A549 (cell line): ENCODE measurements at regions not wholly inside any gene's neighbourhood (a gene's known extent, or its start where the extent isn't known, plus 50 kb on each side); places are given as distances from the start of the nearest gene placed in this dataset.
A peak's percentile ranks its signal among the peaks of the same experiment; 100 is the strongest.

ENCODE experiments used
- ATAC-seq, 2 experiments: fragments of 200-7000 bp in 1 of 2; fragments of >200 bp in 1 of 2; cut with Nextera tagmentation in 1 of 2; cut with Tn5 transposase in 1 of 2; 3 replicates each; pipeline versions ENCODE4 v1.8.0 to v1.9.1; 2018 to 2020; ENCODE audit warnings: mild to moderate bottlenecking in 1 of 2, moderate library complexity in 1 of 2
- CTCF ChIA-PET: fragments of 300-600 bp; sonication (Branson Sonifier 250); formaldehyde crosslinking; extraction: SDS; loops from one replicate; lab custom pipeline; 2021; ENCODE audit warnings: antibody characterized with exemption, inconsistent platforms; lab: Yijun Ruan, JAX
- POLR2A ChIA-PET: fragments of 350-600 bp; formaldehyde crosslinking; extraction: SDS; loops from one replicate; lab custom pipeline; 2021; ENCODE audit warnings: antibody characterized with exemption, inconsistent platforms; lab: Yijun Ruan, JAX
- DNase-seq, 2 experiments: peaks; one replicate each; pipeline versions ENCODE4 v3.0.0 to v3.0.0-alpha.2; 2011 to 2016; ENCODE audit warnings: low read depth in 1 of 2, low spot score in 1 of 2
- FAIRE-seq: peaks from 2 replicates; lab custom pipeline; 2011; peaks lifted over from hg19 to GRCh38; lab: Jason Lieb, UNC
- H3K27ac ChIP-seq, 2 experiments: fragments of >200 bp; sonication (Bioruptor Twin); formaldehyde crosslinking; 3 replicates each; pipeline ENCODE4 v1.5.1; 2016 to 2017
- H3K4me1 ChIP-seq: fragments of >200 bp; sonication (Bioruptor Twin); formaldehyde crosslinking; 3 replicates; pipeline ENCODE4 v1.6.1; 2016
- H3K4me2 ChIP-seq: fragments of >200 bp; sonication (Bioruptor Twin); formaldehyde crosslinking; 3 replicates; pipeline ENCODE4 v1.6.1; 2016
- H3K4me3 ChIP-seq: fragments of >200 bp; sonication (Bioruptor Twin); formaldehyde crosslinking; 3 replicates; pipeline ENCODE4 v1.5.1; 2016
- H3K9me3 ChIP-seq: fragments of >200 bp; sonication (Bioruptor Twin); formaldehyde crosslinking; 3 replicates; pipeline ENCODE4 v1.6.1; 2016
- BHLHE40 ChIP-seq: IDR thresholded peaks from 2 replicates; pipeline ENCODE4 v1.6.1; 2012; ENCODE audit warnings: low read depth, low read length, inconsistent platforms
- CHD2 ChIP-seq: fragments of 150-350 bp; IDR thresholded peaks from 2 replicates; pipeline ENCODE4 v1.6.1; 2014; ENCODE audit warnings: low read length; ENCODE audit not compliant: partially characterized antibody
- E2F6 ChIP-seq: IDR thresholded peaks from 2 replicates; pipeline ENCODE4 v1.6.1; 2012; ENCODE audit warnings: low read depth, borderline replicate concordance
- EHMT2 ChIP-seq: fragments of 200-600 bp; sonication (generic); IDR thresholded peaks from 2 replicates; pipeline ENCODE4 v1.6.1; 2016; ENCODE audit warnings: antibody characterized with exemption, low read depth, mild to moderate bottlenecking, moderate library complexity
- GATA3 ChIP-seq: IDR thresholded peaks from 2 replicates; pipeline ENCODE4 v1.6.1; 2012; ENCODE audit warnings: borderline replicate concordance
- HEYL ChIP-seq: fragments of 250-450 bp; sonication (Bioruptor Pico); IDR thresholded peaks from 2 replicates; pipeline ENCODE4 v1.8.0; 2021; ENCODE audit warnings: mild to moderate bottlenecking, moderate library complexity
- HMGXB4 ChIP-seq: fragments of 250-450 bp; sonication (Bioruptor Pico); IDR thresholded peaks from 2 replicates; pipeline ENCODE4 v1.5.0; 2021; ENCODE audit warnings: mild to moderate bottlenecking, moderate library complexity, borderline replicate concordance
- HOXA7 ChIP-seq: fragments of 250-450 bp; sonication (Bioruptor Pico); IDR thresholded peaks from 2 replicates; pipeline ENCODE4 v1.5.0; 2020; ENCODE audit warnings: mild to moderate bottlenecking, moderate library complexity
- HOXB13 ChIP-seq: fragments of 250-450 bp; sonication (Bioruptor Pico); IDR thresholded peaks from 2 replicates; pipeline ENCODE4 v1.5.0; 2020; ENCODE audit warnings: low read depth, mild to moderate bottlenecking, moderate library complexity
- JUN ChIP-seq, 2 experiments: fragments of >200 bp; sonication (Bioruptor Twin); formaldehyde crosslinking; IDR thresholded peaks; 2 replicates in 1 of 2; 3 replicates in 1 of 2; pipeline ENCODE4 v1.6.1; 2016 to 2017
- POLR2AphosphoS2 ChIP-seq: conservative IDR thresholded peaks from 2 replicates; pipeline ENCODE4 v1.6.1; 2012; ENCODE audit warnings: low read length, improper control_type of control experiment, inconsistent platforms
- REST ChIP-seq: fragments of 200-600 bp; sonication (generic); IDR thresholded peaks from 2 replicates; pipeline ENCODE4 v1.6.1; 2016; ENCODE audit warnings: antibody characterized with exemption, mild to moderate bottlenecking, moderate library complexity
- RFX5 ChIP-seq: fragments of 450-650 bp; IDR thresholded peaks from 2 replicates; pipeline ENCODE4 v1.7.1; 2014; ENCODE audit warnings: antibody characterized with exemption, mild to moderate bottlenecking, moderate library complexity
- SMC3 ChIP-seq: fragments of >200 bp; sonication (Bioruptor Twin); formaldehyde crosslinking; IDR thresholded peaks from 3 replicates; pipeline ENCODE4 v1.6.1; 2018; ENCODE audit warnings: inconsistent platforms
- TP53 ChIP-seq: fragments of 250-450 bp; sonication (Bioruptor Pico); IDR thresholded peaks from 2 replicates; pipeline ENCODE4 v1.5.0; 2021; ENCODE audit warnings: mild to moderate bottlenecking, moderate library complexity
- ZC3H11A ChIP-seq: fragments of 450-650 bp; IDR thresholded peaks from 2 replicates; pipeline ENCODE4 v1.6.1; 2014; ENCODE audit warnings: antibody characterized with exemption, mild to moderate bottlenecking
- ZNF302 ChIP-seq: fragments of 250-450 bp; sonication (Bioruptor Pico); IDR thresholded peaks from 2 replicates; pipeline ENCODE4 v1.9.0; 2021; ENCODE audit warnings: inconsistent platforms, mild to moderate bottlenecking, moderate library complexity
- WGBS: methylation state at CpG from one replicate; pipeline ENCODE4 v1.1.6; 2017; ENCODE audit errors: missing lambda C conversion rate; 5-methylcytosine and 5-hydroxymethylcytosine counted together
- TF ChIP-seq, protein P1 (sequence below): fragments of 250-450 bp; sonication (Bioruptor Pico); IDR thresholded peaks from 2 replicates; pipeline ENCODE4 v1.5.0; 2020; ENCODE audit warnings: low read depth, mild to moderate bottlenecking, moderate library complexity

- no peaks in the 10 kb centered on the region for H3K4me1 ChIP-seq
- ATAC-seq (no peak), FAIRE-seq (peak; percentile 65), DNase-seq (no peak)
- CTCF ChIA-PET = interaction anchor here (1.1 to 1.7 kb wide), 2 partner anchors 12 to 507 kb away, joined by 3 to 5 read pairs; no protein-coding TSS in a partner anchor
- POLR2A ChIA-PET = no interaction called here
- no peak overlapping the region for H3K4me3 ChIP-seq
- no peak for TF ChIP-seq TP53 (CRISPR knock-in tag)
- TF ChIP-seq GATA3 = no peak
- TF ChIP-seq REST = no peak
- TF ChIP-seq HMGXB4 (CRISPR knock-in tag) = no peak
- no peak for TF ChIP-seq HEYL
- TF ChIP-seq JUN (IDR thresholded peaks at IDR 0.05) = no peak
- TF ChIP-seq BHLHE40 = no peak
- TF ChIP-seq E2F6 = no peak
- TF ChIP-seq, protein P1, sequence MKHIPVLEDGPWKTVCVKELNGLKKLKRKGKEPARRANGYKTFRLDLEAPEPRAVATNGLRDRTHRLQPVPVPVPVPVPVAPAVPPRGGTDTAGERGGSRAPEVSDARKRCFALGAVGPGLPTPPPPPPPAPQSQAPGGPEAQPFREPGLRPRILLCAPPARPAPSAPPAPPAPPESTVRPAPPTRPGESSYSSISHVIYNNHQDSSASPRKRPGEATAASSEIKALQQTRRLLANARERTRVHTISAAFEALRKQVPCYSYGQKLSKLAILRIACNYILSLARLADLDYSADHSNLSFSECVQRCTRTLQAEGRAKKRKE = no peak
- TF ChIP-seq RFX5 = no peak
- no peak for TF ChIP-seq EHMT2
- TF ChIP-seq CHD2 = no peak
- TF ChIP-seq HOXB13 (CRISPR knock-in tag) = no peak
- TF ChIP-seq ZNF302 = no peak
- TF ChIP-seq HOXA7 = no peak
- TF ChIP-seq POLR2AphosphoS2 = no peak
- no peak overlapping the region for H3K4me2 ChIP-seq
- WGBS = 33% methylated on average over 2 of the region's 2 CpGs
- no peak overlapping the region for H3K27ac ChIP-seq
- H3K9me3 ChIP-seq = no peaks in the 10 kb centered on the region
Observed at GRCh38 chr2:36277881-36278523, 77.6 kb upstream of the CRIM1 start.

DNA sequence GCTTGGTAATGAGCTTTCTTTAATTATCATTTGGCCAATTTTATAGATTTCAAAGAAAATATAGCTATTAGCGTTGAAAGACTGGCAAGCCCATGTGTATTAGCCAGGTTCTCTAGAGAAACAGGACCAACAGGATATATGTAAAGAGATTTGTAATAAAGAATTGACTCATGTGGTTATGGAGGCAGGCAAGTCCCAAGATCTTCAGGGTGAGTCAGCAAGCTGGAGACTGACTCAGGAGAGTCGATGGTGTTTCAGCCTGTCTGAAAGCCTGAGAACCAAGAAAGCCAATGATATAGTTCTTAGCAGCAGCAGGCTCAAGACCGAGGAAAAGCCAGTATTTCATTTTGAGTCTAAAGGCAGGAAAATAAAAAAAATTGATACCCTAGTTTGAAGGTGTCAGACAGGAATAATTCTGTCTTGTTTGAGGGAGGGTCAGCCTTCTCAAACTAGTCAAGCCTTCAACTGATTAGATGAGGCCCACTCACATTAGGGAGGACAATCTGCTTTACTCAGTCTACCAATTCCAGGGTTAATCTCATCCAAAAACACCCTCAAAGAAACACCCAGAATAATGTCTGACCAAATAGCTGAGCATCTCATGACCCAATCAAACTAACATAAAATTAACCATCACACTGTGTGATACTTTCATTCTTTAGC is 78.3 kb upstream of the CRIM1 start:
- no peaks in the 10 kb centered on the region for H3K9me3 ChIP-seq
- FAIRE-seq (peak; percentile 23), DNase-seq (peak in 1 of 2 experiments; percentile 63), ATAC-seq (peak; percentile 88 to 95)
- no peaks in the 10 kb centered on the region for H3K4me1 ChIP-seq
- no peak overlapping the region for H3K4me3 ChIP-seq
- H3K27ac ChIP-seq = no peak overlapping the region
- ChIA-PET POLR2A (no interaction called here), CTCF (interaction anchor here (1.1 to 1.7 kb wide), 3 partner anchors 13 to 508 kb away, joined by 3 to 5 read pairs (median 4); no protein-coding TSS in a partner anchor)
- no peak overlapping the region for H3K4me2 ChIP-seq
- 40% methylated on average over 3 of the region's 3 CpGs for WGBS
- TF ChIP-seq SMC3 (no peak), E2F6 (no peak), ZC3H11A (no peak)
